ENCODE measurements at regions not wholly inside any gene's neighbourhood (a gene's known extent, or its start where the extent isn't known, plus 50 kb on each side); places are given as distances from the start of the nearest gene placed in this dataset.

GRCh38 chr16:49193596-49193995 lies 88.0 kb downstream of the CBLN1 start:
- Histone ChIP-seq H3K9me3 (no peaks in the 10 kb centered on the region), H3K27me3 (no peaks in the 10 kb centered on the region), H3K27ac (no peak overlapping the region), H3K36me3 (no peaks in the 10 kb centered on the region), H3K4me3 (no peak overlapping the region), H3K4me1 (no peaks in the 10 kb centered on the region)
- WGBS, 5 donors = 63 to 87% (median 78%) methylated on average over 2 of the region's 2 CpGs
- TF ChIP-seq POLR2A (IDR thresholded peaks at IDR 0.05) (no peak), EP300 (IDR thresholded peaks at IDR 0.05) (no peak), POLR2AphosphoS5 (IDR thresholded peaks at IDR 0.05) (no peak), CTCF (IDR thresholded peaks at IDR 0.05) (no peak)
- intact Hi-C loops (cut with DNase I; ENCODE audit: low total_unique reads) = no loop called here
- no peak for DNase-seq

DNA sequence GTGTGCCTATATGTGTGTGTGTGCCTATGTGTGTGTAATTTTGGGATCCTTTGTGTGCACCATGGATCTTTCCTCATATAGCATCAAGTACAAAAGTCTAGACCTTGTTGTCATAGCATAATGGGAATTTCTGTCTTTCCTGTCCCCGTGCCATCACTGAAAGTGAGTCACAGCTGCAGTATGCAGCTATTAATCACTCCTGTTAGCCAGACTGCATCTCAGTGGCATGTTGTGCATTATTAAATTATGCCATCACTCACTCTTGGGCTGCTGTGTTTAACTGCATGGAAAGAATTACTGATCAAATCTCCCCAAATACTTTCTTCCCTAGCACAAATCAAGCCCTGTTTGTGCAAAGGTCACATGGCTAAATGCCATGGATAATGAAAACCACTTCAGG lies 92.4 kb downstream of the CBLN1 start:
- intact Hi-C loops (cut with DNase I; ENCODE audit: low total_unique reads) = no loop called here
- no peak for TF ChIP-seq POLR2AphosphoS5 (IDR thresholded peaks at IDR 0.05)
- TF ChIP-seq EP300 (IDR thresholded peaks at IDR 0.05) = no peak
- TF ChIP-seq CTCF (IDR thresholded peaks at IDR 0.05) = no peak
- no peak for TF ChIP-seq POLR2A (IDR thresholded peaks at IDR 0.05)
- H3K4me3 ChIP-seq = no peak overlapping the region

DNA sequence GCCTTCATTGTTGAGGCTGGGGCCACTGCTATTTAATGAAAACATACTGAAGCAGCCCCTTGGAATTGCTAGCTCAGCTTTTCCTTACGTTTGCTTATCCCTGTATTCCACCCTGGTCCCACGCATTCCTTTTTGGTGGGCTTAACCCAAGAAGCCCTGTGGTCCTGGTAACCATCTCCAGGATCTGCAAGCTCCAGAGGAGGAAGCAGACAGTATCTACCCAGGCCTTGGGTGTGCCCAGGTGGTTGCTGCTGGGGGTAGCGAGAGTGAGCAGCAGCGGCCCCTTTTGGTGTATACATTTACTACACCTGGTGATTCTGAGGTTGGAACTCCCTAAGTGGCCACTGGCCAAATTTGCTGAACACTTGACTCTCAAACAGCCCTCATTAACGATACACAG lies 97.7 kb downstream of the CBLN1 start:
- H3K9me3 ChIP-seq = peaks cover 0 to 7% (median 4%) of the 10 kb centered on the region in 4 donors
- TF ChIP-seq POLR2A (IDR thresholded peaks at IDR 0.05) (no peak), EP300 (IDR thresholded peaks at IDR 0.05) (no peak), POLR2AphosphoS5 (IDR thresholded peaks at IDR 0.05) (no peak), CTCF (IDR thresholded peaks at IDR 0.05) (no peak)
- intact Hi-C loops (cut with DNase I; ENCODE audit: low total_unique reads) = no loop called here
- peaks cover 0 to 8% (median 0%) of the 10 kb centered on the region in 4 donors for H3K4me1 ChIP-seq
- 18 to 27% (median 23%) methylated on average over 5 of the region's 5 CpGs for WGBS, 5 donors
- peak in 1 of 2 donors; percentile 14 for DNase-seq
- H3K27ac ChIP-seq = no peak overlapping the region
- no peak overlapping the region for H3K4me3 ChIP-seq
- peaks cover 0 to 7% (median 0%) of the 10 kb centered on the region in 3 donors for H3K27me3 ChIP-seq
- no peaks in the 10 kb centered on the region for H3K36me3 ChIP-seq

More for the DNA sequence above, 92.4 kb downstream of the CBLN1 start:
- Histone ChIP-seq H3K9me3 (peaks cover 0 to 7% (median 4%) of the 10 kb centered on the region in 4 donors), H3K27ac (no peak overlapping the region), H3K36me3 (no peaks in the 10 kb centered on the region), H3K27me3 (peaks cover 0 to 1% (median 0%) of the 10 kb centered on the region in 3 donors), H3K4me1 (no peaks in the 10 kb centered on the region)
- no peak for DNase-seq
- WGBS, 5 donors = 50 to 70% (median 57%) methylated on average over 1 of the region's 1 CpG

DNA sequence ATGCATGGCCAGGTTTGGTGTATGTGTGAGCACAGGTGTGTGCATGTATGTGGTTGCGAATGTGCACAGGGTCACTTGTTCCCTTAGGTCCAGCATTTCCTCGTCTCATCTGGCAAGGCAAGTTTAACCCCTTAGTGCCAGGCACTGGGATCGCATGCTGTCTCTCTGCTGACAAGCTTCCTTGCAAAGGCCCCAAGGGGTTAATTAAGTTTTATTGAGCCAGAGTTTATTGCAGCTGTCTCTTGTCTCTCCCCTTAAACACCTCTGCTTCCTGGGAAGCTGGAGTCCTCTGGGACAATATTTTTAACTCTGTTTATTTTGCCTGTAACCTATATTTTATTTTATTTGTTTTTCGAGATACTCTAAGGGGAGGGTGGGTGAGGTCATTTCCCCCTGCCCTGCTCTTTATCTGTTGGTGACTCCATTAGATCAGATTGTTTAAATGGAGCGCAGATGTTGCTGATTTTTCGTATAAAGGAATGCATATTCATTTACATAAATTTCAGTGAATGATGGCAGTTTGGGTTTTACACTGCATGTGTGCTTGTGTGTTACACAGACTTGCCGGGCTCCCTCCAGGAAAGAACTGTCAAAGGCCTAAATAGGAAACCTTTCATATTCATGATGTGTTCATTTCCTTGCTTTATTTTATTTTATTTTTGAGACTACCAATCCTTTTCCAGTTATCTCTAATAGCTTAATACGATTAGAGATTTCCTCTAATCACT lies 99.7 kb downstream of the CBLN1 start:
- intact Hi-C loops (cut with DNase I; ENCODE audit: low total_unique reads) = no loop called here
- DNase-seq = no peak
- H3K4me1 ChIP-seq = peaks cover 0 to 8% (median 0%) of the 10 kb centered on the region in 4 donors
- H3K4me3 ChIP-seq = no peak overlapping the region
- 24 to 28% (median 26%) methylated on average over 8 of the region's 8 CpGs for WGBS, 5 donors
- H3K36me3 ChIP-seq = no peaks in the 10 kb centered on the region
- H3K27ac ChIP-seq = no peak overlapping the region
- no peaks in the 10 kb centered on the region for H3K9me3 ChIP-seq
- no peak for TF ChIP-seq POLR2A (IDR thresholded peaks at IDR 0.05)
- no peak for TF ChIP-seq CTCF (IDR thresholded peaks at IDR 0.05)
- TF ChIP-seq POLR2AphosphoS5 (IDR thresholded peaks at IDR 0.05) = no peak
- TF ChIP-seq EP300 (IDR thresholded peaks at IDR 0.05) = no peak
- peaks cover 0 to 19% (median 0%) of the 10 kb centered on the region in 3 donors for H3K27me3 ChIP-seq
